NCI-H128 (cell line): ENCODE measurements at regions not wholly inside any gene's neighbourhood (a gene's known extent, or its start where the extent isn't known, plus 50 kb on each side); places are given as distances from the start of the nearest gene placed in this dataset.
"Not testable (repeated sequence)": the region's sequence is repeated elsewhere in the genome, so short reads cannot be mapped to it uniquely, and the experiment has no call there.

Experiments used
- DNase-seq: peaks from one replicate; lab custom pipeline; 2025; ENCODE audit not compliant: unreplicated experiment; lab: John Stamatoyannopoulos, UW

DNA sequence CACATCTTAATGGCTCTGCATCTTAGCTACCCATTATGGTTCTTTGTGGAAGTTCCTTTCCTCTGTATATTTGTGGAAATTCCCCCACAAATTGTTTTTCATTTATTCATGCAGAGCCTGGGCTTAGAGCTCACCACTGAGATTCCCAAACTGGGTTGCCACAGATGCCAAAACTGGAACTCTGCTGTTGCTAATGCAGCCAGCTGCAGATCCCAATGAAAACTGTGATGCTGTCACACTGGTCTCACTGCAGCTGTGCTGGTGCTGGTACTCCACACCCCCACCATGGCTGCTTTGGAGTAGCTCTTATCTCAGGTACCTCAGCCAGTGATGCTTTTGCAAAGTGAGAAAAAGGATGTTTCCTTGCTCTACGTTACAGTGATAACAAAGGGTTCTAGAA is 87.7 kb downstream of the DCK start:
- DNase-seq, result no peak

DNA sequence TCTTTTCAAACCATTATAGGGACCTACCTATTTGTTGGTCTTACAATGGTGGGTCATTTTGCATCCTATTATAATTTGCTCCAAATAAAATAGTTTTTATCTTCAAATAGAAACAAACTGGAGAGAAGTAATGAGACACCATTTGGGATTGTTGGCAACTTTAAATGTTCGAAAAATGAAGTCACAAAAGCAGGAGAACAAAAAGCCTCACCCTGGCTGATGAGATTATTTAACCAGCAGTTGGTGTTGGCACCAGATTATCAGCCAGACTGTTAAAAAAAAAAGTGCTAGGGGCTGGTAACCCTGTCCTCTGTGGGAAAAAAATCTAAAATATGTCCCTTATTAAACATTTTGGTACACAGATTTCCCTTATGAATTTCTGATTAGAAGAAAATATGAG is 100.3 kb downstream of the DCK start:
- no peak for DNase-seq

DNA sequence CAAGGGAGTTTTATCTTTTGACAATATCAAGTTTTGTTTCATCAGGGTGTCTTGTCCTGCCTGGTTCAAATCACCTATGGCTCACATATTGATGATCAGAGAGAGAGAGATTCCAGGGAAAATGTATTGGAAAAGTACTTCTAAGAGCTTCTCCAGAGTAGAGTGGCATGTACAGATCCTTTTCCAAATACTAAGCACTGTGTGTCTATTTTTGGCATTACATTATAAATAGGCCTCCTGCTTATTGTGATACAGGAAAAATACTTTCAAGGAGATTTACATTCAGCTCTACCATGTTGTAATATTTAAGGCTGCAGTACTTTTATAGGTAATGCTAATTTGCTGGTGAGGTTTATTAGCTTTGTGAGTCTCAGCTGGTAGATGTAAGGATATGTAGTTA is 100.8 kb downstream of the DCK start:
- DNase-seq, result no peak

DNA sequence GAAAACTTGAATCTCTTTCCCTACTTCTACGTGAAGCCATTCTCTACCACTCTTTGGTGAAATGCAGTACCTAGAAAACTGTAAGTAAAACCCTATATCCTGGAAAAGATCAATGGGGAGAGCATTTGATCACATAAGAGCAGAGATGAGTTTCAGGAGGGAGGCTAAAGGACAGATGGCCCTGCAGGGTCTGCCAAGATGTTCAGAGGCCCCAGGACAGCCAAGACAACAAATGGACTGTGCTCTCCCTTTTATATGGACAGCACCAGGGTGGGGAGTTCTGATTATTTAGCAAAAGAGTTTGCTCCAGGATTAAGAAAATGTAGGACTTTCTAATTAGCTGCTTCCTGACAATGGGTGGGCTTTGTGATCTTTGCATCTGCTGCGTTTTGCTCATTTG is 101.7 kb downstream of the DCK start:
- no peak for DNase-seq

DNA sequence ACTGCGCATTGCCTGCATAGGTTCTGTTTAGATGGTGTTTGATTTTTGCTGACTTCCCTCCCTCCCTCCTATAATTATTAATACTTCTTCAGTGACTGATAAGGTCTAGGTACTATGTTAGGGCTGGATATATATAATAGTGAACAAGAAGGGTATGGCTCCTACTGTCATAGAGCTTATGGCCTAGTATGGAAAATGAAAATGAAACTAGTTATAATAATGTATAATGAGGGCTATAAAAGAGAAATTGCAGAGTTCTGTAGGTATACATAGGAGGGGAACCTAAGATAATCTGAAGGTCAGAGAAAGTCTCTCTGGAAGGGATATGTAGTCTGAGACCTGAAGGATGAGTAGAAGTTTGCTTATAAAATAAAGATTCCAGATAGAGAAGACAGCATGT is 102.1 kb downstream of the DCK start:
- no peak for DNase-seq

DNA sequence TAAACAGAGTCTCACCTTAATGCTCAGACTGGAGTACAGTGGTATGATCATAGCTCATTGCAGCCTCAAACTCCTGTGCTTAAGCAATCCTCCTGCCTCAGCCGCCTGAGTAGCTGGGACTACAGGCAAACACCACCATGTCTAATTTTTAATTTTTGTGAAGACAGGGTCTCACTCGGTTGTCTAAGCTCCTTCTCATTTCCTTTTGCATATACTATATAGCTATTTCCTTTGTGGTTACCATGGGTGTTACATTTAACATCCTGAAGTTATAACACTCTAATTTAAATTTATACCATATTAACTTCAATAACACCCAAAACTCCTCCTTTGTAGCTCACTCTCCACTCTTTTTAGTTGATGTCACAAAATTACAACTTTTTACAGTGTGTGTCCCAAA is 114.3 kb downstream of the DCK start:
- DNase-seq, result no peak

DNA sequence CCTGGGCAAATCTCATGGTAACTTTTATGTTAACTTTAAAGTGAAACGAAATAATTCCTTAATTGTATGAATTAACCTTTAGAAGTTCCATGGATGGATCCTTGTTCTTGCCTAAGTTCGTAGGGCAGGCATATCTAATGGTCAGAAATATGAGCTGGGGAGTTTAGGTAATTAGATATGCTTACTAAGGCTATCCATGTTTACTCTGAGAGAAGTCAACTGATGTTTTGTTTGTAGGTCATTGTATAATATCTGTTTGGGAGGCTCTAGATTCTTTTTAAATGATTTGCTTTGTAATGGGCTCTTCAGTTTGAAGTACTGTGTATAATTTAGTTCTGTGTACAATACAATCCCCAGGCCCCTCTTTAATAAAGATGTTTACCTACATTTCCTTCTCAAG is 117.0 kb downstream of the DCK start:
- peak; percentile 8 for DNase-seq

DNA sequence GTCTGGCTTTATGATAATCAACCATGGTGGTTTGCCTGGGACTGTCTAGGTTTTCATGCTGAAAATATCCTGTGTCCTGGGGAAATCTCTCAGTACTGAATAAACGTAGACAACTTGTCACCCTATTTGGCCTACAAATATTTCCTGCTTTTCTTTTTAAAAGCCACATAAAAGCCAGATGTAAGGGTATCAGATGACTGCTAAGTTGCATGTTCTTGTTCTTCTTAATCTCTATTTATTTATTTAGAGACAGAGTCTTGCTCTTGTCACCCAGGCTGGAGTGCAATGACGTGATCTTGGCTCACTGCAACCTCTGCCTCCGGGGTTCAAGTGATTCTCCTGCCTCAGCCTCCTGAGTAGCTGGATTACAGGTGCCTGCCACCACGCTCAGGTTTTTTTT is 117.7 kb downstream of the DCK start:
- not testable (repeated sequence) for DNase-seq

DNA sequence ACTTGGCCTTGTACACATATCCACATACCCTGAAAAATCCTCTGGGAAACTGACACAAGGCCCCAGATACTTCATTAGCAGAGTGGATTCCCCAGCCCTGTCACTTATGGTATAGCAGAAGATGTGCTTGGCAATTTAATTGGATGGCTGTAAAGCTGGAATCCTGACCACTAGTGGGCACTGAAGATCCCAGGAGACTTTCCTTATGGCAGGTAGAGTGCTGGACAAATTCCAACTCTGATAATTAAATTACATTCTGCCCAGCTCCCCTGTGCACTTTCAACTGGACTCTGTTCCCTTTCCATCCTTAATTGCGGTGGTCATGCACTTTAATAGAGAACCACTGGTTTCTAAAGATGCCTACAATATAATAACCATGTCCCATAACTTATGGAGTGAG is 119.8 kb downstream of the DCK start:
- DNase-seq, result no peak

DNA sequence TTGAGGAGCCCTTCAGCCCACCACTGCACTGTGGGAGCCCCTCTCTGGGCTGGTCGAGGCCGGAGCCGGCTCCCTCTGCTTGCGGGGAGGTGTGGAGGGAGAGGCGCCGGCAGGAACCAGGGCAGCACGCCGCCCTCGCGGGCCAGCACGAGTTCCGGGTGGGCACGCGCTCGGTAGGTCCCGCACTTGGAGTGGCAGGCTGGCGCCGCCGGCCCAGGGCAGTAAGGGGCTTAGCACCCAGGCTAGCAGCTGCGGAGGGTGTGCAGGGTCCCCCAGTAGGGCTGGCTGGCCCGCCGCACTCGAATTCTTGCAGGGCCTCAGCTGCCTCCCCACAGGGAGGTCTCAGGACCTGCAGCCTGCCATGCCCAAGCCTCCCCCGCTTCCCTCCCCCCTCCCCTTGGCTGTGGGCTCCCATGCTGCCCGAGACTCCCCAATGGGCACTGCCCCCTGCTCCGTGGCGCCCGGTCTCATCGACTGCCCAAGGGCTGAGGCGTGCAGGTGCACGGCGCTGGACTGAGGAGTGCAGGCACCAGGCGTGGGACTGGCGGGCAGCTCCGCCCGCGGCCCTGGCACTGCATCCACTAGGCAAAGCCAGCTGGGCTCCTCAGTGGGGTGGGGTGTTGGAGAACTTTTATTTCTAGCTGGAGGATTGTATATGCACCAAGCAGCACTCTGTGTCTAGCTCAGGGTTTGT is 127.5 kb downstream of the DCK start:
- no peak for DNase-seq

DNA sequence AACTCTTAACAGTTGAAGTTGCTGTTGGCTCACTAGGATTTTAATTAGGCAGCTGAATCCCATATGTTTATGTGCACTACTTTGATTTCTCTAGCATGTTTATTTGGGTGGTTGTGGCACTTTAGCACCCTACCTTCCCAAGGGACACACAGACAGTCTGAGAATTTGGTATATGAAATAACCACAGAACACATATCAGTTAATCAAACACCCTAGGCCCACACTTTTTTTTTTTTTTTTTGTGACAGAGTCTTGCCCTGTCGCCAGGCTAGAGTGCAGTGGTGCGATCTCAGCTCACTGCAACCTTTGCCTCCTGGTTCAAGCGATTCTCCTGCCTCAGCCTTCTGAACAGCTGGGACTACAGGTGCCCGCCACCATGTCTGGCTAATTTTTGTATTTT is 130.5 kb downstream of the DCK start:
- no peak for DNase-seq

DNA sequence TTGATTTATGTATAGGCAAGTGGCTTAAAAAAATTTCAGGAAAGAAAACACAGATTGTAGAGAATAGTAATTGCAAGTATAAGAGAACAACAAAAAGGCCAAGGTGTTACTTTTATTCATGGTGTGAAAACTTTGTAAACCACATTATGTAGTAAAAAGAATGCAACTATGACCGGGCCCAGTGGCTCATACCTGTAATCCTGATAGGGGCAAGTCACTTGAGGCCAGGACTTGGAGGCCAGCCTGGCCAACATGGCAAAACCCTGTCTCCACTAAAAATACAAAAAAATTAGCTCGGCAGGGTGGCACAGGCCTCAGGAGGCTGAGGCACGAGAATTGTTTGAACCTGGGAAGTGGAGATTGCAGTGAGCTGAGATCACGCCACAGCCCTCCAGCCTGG is 131.7 kb downstream of the DCK start:
- DNase-seq, result no peak

DNA sequence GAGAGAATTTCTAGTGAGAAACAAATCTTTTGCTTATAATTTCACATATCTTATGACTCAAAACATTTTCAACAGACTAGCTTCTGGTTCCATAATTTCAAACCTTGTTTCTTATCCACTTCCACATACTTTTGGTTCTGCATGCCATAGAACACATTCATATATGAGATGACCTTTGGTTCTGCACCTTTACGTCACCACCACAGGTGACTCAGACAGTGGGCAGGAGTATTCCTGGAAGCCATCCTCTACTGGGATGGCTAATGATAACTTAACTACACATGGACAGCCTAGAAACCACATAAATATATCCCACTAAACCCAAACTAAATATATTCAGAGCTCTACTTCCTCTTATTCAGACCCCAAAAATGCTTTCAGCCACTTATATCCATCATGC is 133.3 kb downstream of the DCK start:
- no peak for DNase-seq

DNA sequence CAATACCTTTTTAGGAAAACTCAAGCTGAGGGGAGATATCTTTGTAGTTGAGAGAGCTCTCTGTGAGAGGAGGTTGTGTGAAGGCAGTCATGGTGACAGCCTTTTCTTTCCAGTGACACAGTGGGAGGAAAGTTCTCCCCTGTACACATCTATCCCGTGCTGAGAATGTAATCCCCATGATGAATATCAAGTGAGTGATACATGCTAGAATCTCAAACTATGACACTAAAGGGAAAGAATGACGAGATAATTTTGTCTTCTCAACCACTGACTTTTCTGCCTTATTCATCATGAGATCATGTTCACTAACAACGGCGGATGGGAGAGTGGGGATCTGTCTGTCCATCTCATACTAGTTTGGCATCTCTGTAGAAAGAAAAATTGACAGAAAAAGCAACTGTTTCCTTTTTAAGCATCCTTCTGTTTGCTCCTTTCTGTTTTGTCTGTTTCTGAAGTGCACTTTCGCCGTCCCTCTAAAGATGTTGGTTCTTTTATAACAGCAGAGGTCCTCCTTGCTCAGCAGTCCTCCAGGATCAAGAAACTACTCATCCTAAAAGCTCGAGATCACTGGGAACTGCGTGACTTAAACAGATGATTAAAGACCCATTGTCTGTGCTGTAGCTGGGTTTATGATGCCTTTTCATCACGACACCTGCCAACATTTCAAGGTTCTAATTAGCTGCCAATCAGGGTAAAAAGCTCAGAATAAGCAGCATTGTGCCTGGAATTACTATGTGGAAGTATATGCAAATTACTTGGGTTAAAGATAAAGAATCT is 137.6 kb downstream of the DCK start:
- DNase-seq, result no peak

DNA sequence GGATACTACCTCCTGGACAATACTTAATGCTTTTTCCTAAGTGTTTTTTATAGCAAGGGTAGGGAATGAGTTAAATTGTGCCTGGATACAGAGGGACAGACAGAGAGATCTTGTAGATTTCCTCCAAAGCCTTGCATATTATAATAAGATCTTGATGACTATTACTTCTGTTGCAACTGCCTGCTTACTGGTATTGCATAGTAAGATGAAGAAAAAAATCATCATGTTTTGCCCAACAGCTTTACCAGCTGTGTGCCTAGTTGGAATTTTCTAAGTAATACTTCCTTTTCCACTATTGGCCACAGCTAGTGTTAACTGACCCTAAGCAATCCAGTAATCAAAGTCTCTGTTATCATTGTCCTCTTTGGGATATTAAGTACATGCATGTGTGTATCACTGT is 139.0 kb downstream of the DCK start:
- DNase-seq, result no peak

DNA sequence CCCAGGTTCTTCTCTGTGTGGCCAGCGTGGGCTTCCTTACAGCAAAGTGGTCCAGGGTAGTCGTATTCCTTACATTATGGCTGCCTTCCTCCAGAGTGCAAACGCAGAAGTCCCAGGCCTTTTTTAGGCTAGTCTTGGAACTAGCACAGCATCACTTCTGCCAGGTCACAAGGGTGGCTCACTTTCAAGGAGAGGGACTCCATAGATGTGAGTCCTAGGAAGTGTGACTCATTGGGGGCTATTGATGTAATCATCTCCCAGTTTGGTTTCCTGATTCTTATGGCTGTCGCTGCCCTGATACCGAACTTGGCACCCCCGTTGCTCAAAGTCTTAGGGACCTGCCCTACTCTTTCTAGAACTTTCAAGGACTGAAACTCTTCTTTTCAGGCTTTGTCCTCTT is 140.0 kb downstream of the DCK start:
- no peak for DNase-seq

DNA sequence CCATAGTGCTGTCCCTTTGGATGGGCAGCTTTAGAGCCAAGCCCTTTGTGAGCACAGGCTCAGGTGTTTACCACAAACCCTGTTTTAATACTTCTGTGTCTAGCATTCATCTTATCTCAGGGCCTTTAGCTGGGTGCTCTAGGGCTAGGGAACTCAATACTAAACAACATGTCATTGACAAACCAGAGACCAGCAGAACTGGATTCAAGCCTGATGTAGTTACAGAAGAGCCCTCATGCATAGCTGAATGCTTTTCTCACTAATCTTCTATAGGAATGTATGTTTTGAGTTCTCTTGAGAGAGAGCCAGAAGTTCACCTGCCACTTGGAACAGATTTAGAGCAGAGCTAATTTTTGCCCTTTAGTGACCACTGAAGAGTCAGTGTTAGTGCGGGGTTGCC is 142.6 kb downstream of the DCK start:
- no peak for DNase-seq

DNA sequence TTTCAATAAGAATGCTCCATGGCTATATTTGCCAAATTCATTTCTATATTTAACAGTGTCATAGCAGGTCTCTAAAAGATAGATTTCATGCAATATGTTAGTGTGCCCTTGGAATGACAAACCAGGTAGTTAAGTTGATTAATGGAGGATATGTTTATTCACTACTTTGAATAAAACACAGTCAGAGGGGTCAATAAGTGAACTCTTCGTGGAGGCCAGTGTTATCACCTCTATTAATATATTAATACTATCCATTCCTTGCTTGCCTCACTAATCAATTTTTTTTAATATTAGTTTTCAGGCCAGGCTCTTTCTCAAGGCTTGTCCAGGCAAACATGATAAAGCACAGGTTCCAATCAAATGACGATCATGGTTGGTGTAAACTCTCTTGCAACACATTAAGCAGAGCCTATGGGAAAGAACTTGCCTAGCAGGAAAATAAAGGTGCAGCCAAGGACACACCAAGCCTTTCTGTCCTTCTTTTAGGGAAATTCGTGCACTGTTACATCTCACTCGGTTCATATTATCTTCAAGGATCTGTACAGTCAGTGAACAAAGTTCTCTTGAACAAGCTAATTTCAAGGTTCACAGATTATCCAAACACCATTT is 144.7 kb downstream of the DCK start:
- DNase-seq, result no peak

DNA sequence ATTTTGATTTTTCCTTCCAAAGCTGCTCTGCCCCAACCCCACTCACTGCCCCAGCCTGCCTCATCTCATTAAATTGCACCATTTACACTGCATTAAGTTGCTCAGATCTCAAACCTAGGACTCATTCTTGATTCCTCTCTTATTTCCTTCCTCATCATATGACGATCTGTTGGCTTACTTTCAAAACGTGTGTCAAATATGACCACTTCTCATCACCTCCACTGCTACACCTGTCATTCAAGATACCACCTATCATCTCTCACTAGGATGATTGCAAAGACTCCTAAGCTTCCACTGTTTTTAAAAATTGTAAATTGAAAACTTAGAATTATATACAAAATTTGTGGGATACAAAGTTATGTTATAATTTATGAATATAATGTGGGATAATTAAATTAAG is 147.1 kb downstream of the DCK start:
- DNase-seq, result no peak

DNA sequence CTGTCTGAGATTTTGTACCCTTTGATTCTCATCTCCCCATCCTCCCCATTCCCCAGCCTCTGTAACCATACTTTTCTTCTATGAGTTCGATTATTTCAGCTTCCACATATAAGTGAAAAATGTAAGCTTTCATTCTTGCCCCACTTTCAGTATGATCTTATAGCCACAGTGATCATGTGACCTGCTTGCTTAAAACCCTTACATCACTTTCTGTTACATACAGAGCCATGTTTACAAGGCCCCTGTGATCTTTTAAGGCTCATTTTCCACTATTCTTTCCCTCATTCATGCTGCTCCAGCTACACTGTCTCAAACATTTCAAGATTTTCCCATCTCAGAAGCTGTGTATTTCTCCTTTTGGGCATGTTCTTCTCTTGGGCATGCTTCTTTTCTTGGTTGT is 147.7 kb downstream of the DCK start:
- no peak for DNase-seq

DNA sequence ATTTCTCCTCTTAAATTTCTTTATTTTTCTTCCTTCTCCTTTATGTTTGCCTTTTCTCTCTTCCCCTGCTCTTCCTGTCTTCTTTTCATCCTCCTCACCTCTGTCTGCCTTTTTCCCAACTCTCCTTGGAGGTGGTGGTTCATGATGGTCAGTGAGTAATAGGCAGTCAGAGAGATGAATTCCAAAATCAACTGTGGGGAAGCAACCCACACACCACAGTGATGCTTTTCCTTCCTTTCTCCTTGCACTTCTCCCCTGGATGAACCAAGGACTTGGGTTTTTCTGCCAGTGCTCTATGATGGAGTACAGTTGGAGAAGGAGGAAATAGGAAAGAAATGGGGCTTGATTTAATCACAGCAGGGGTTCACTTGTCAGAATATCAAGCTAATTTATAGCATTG is 153.8 kb downstream of the DCK start:
- no peak for DNase-seq

DNA sequence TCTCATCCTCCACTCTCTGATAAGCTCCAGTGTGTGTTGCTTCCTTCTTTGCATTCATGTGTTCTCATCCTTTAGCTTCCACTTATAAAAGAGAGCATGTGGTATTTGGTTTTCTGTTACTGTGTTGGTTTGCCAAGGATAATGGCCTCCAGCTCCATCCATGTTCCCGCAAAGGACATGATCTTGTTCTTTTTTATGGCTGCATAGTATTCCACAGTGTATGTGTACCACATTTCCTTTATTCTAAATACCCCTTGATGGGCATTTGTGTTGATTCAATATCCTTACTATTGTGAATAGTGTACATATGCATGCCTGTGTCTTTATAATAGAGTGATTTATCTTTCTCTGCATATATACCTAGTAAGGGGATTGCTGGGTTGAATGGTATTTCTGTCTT is 155.1 kb downstream of the DCK start:
- DNase-seq, result no peak

DNA sequence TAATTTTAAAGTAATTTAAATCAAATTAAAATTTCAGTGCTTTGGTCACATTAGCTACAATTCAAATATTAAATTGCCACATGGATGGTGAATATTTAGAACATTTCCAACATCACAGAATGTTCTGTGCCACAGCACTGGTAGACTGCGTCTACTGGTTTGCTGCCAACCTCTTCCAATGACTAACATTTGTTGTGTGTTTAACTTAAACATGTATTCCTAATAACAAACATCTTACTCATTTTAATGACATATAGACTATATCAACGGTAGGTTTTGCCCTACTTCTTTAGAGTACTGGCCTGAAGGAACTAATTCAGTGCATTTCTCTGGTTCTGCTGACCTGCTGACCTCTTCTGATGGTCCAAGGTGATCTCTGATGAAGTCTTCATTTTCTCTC is 157.6 kb downstream of the DCK start:
- no peak for DNase-seq
